GM19240 (cell line): ENCODE measurements at regions not wholly inside any gene's neighbourhood (a gene's known extent, or its start where the extent isn't known, plus 50 kb on each side); places are given as distances from the start of the nearest gene placed in this dataset.
"Not testable (repeated sequence)": the region's sequence is repeated elsewhere in the genome, so short reads cannot be mapped to it uniquely, and the experiment has no call there.

Experiments
- DNase-seq: peaks from one replicate; pipeline ENCODE4 v3.0.0; 2011; ENCODE audit warnings: low spot score; ENCODE audit not compliant: insufficient read length

- DNase-seq: no peak
Measured at GRCh38 chr6:5838656-5839396, 167.9 kb downstream of the NRN1 start.

DNA sequence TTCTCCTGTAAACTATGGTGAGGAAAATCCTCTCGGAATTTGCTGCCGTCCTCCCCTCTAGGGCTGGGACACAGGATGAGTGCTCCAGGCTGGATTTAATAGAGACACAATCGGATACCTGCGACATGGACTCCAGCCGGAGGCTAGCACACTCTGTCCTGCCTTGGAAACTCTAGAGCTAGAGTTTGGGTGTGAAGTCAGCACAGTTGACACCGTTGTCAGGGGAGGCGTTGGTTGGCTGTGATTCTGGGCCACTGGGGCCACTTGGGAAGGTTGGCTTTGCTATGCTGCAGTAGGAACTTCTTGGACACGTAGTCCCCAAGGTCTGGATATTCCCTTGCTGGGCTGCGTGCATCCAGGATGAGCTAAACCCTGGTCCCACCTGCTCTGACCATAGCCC, 169.4 kb downstream of the NRN1 start:
- no peak for DNase-seq

DNA sequence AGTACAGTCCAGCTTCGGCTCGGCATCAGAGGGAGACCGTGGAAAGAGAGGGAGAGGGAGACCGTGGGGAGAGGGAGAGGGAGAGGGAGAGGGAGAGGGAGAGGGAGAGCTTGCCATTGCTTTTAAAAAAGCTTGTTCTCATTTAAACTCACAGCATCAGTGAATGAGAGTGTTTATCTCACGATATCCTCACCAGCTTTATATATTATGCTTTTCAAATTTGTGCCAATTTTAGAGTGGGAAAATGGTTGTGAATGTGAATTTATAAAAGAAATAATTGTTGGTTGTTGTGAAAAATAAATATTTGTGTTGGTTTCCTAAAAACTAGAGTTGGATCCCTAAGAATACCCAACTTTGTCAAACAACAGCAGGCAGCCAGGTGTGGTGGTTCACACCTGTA, 170.1 kb downstream of the NRN1 start:
- not testable (repeated sequence) for DNase-seq

- no peak for DNase-seq
Measured at GRCh38 chr6:5833120-5833519, 173.6 kb downstream of the NRN1 start.

- no peak for DNase-seq
Measured at GRCh38 chr6:5832668-5833067, 174.1 kb downstream of the NRN1 start.

GRCh38 chr6:5831219-5831862, 175.4 kb downstream of the NRN1 start:
- DNase-seq: peak; percentile 26

GRCh38 chr6:5828296-5828695, 178.4 kb downstream of the NRN1 start:
- no peak for DNase-seq

DNA sequence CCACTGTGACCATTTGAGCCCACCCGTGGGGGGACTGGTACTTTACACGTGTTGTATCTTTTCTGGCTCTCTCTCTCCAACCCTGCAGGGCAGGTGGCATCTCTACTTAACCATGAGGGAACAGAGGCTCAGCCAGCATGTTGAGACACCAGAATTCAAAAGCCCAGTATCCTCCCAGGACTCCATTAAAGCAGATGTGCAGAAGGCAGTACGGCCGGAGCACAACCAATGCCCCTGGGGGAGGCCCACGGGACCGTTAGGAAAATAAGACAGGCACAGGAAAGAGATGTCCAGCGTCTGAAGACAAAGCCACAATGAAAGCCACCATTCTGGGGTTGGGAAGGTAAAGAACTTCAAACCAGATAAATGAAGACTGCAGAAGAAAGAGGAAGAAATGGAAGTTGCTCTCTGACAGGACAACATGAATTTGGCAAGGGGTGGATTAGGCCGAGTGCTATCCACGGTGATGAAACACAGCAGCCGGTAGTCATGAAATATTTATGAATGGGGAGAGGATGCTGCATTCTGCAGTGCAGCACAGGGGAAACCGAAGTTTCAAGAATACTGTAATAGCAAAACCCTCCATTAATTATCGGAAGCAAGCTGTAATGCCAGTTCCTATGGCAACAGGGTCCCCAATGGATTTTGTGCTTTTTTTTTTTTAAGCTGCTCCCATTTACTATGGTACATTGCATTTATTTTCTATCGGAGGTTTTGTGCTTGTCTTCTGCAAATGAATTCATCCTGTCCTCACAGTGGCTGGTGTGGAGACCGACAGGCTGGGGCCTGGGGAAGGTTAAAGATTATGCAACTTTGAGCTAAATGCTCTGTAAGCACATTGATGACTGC, 179.4 kb downstream of the NRN1 start:
- no peak for DNase-seq

- DNase-seq: not testable (repeated sequence)
Measured at GRCh38 chr6:5824382-5824983, 182.2 kb downstream of the NRN1 start.
